Stimulated activated naive CD8-positive, alpha-beta T cell treated with anti-CD3 and anti-CD28 coated beads, Interleukin-15, amount 100 ng/mL, for 72 hours (primary cell): ENCODE measurements at regions not wholly inside any gene's neighbourhood (a gene's known extent, or its start where the extent isn't known, plus 50 kb on each side); places are given as distances from the start of the nearest gene placed in this dataset.

ENCODE experiments used
- ATAC-seq: fragments of 150-1000 bp; cut with Tn5 transposase; 2 replicates; pipeline ENCODE4 v1.10.0; 2021; ENCODE audit warnings: mild to moderate bottlenecking, moderate library complexity
- DNase-seq, 2 donors: peaks; one replicate each; pipeline ENCODE4 v3.0.0; 2021 to 2022
- H3K27ac Mint-ChIP-seq, 2 donors: one replicate each; pipeline ENCODE4 v1.8.0; 2022; ENCODE audit warnings: mild to moderate bottlenecking in 2 of 2, mixed read lengths in 2 of 2, moderate library complexity in 2 of 2
- H3K27me3 Mint-ChIP-seq: one replicate; pipeline ENCODE4 v1.8.0; 2022; ENCODE audit warnings: mixed read lengths
- H3K4me1 Mint-ChIP-seq: one replicate; pipeline ENCODE4 v1.8.0; 2022; ENCODE audit warnings: mild to moderate bottlenecking, mixed read lengths
- H3K4me3 Mint-ChIP-seq, 2 donors: one replicate each; pipeline ENCODE4 v1.8.0; 2022; ENCODE audit warnings: mild to moderate bottlenecking in 2 of 2, mixed read lengths in 2 of 2, moderate library complexity in 1 of 2
- H3K9me3 Mint-ChIP-seq, 2 donors: one replicate each; pipeline ENCODE4 v1.8.0; 2022; ENCODE audit warnings: mixed read lengths in 2 of 2

- DNase-seq (no peak), ATAC-seq (no peak)
- Mint-ChIP-seq H3K4me3 (no peak overlapping the region), H3K9me3 (no peaks in the 10 kb centered on the region), H3K27ac (no peak overlapping the region), H3K4me1 (no peaks in the 10 kb centered on the region), H3K27me3 (no peaks in the 10 kb centered on the region)
Measured at GRCh38 chrX:39675619-39676018, 422.1 kb downstream of the BCOR start.

- H3K27me3 Mint-ChIP-seq, result no peaks in the 10 kb centered on the region
- DNase-seq (no peak), ATAC-seq (no peak)
- no peaks in the 10 kb centered on the region for H3K9me3 Mint-ChIP-seq
- no peak overlapping the region for H3K27ac Mint-ChIP-seq
- no peaks in the 10 kb centered on the region for H3K4me1 Mint-ChIP-seq
- H3K4me3 Mint-ChIP-seq, result no peak overlapping the region
Measured at GRCh38 chrX:39676434-39676833, 421.3 kb downstream of the BCOR start.

- Mint-ChIP-seq H3K9me3 (no peaks in the 10 kb centered on the region), H3K4me1 (no peaks in the 10 kb centered on the region), H3K27me3 (no peaks in the 10 kb centered on the region), H3K4me3 (no peak overlapping the region), H3K27ac (no peak overlapping the region)
- no peak for DNase-seq
- no peak for ATAC-seq
Measured at GRCh38 chrX:39677585-39677977, 420.2 kb downstream of the BCOR start.

- DNase-seq (no peak), ATAC-seq (no peak)
- H3K27me3 Mint-ChIP-seq, result no peaks in the 10 kb centered on the region
- no peaks in the 10 kb centered on the region for H3K9me3 Mint-ChIP-seq
- H3K4me3 Mint-ChIP-seq, result no peak overlapping the region
- H3K27ac Mint-ChIP-seq, result no peak overlapping the region
- no peaks in the 10 kb centered on the region for H3K4me1 Mint-ChIP-seq
Measured at GRCh38 chrX:39677978-39678791, 419.6 kb downstream of the BCOR start.

- DNase-seq, result no peak
- Mint-ChIP-seq H3K27ac (no peak overlapping the region), H3K4me1 (no peaks in the 10 kb centered on the region), H3K4me3 (no peak overlapping the region), H3K9me3 (no peaks in the 10 kb centered on the region), H3K27me3 (no peaks in the 10 kb centered on the region)
- ATAC-seq, result no peak
Measured at GRCh38 chrX:39678914-39679313, 418.8 kb downstream of the BCOR start.

- H3K27me3 Mint-ChIP-seq, result no peaks in the 10 kb centered on the region
- no peak overlapping the region for H3K4me3 Mint-ChIP-seq
- no peak for ATAC-seq
- H3K9me3 Mint-ChIP-seq, result no peaks in the 10 kb centered on the region
- H3K27ac Mint-ChIP-seq, result no peak overlapping the region
- no peaks in the 10 kb centered on the region for H3K4me1 Mint-ChIP-seq
- no peak for DNase-seq
Measured at GRCh38 chrX:39679497-39680157, 418.1 kb downstream of the BCOR start.

- Mint-ChIP-seq H3K27me3 (peaks cover 14% of the 10 kb centered on the region), H3K4me3 (no peak overlapping the region), H3K4me1 (no peaks in the 10 kb centered on the region), H3K27ac (no peak overlapping the region), H3K9me3 (no peaks in the 10 kb centered on the region)
- ATAC-seq (no peak), DNase-seq (no peak)
Measured at GRCh38 chrX:39681885-39682284, 415.9 kb downstream of the BCOR start.

- ATAC-seq (no peak), DNase-seq (no peak)
- Mint-ChIP-seq H3K4me1 (no peaks in the 10 kb centered on the region), H3K27ac (no peak overlapping the region), H3K9me3 (no peaks in the 10 kb centered on the region), H3K4me3 (no peak overlapping the region), H3K27me3 (peaks cover 21% of the 10 kb centered on the region)
Measured at GRCh38 chrX:39682778-39683177, 415.0 kb downstream of the BCOR start.

GRCh38 chrX:39688219-39688575 is 409.6 kb downstream of the BCOR start:
- ATAC-seq (no peak), DNase-seq (no peak)
- H3K4me3 Mint-ChIP-seq, result peak overlapping the region; percentile 44 to 51
- peaks cover 56% of the 10 kb centered on the region for H3K27me3 Mint-ChIP-seq
- H3K27ac Mint-ChIP-seq, result no peak overlapping the region
- H3K9me3 Mint-ChIP-seq, result no peaks in the 10 kb centered on the region
- no peaks in the 10 kb centered on the region for H3K4me1 Mint-ChIP-seq

- H3K4me1 Mint-ChIP-seq, result no peaks in the 10 kb centered on the region
- no peak overlapping the region for H3K27ac Mint-ChIP-seq
- no peaks in the 10 kb centered on the region for H3K9me3 Mint-ChIP-seq
- H3K27me3 Mint-ChIP-seq, result peaks cover 56% of the 10 kb centered on the region
- peak; percentile 16 to 19 for DNase-seq
- peak; percentile 75 for ATAC-seq
- peak overlapping the region; percentile 44 to 51 for H3K4me3 Mint-ChIP-seq
Measured at GRCh38 chrX:39688576-39689375, 409.0 kb downstream of the BCOR start.

- H3K27ac Mint-ChIP-seq, result no peak overlapping the region
- peak; percentile 44 for ATAC-seq
- H3K9me3 Mint-ChIP-seq, result no peaks in the 10 kb centered on the region
- H3K4me3 Mint-ChIP-seq, result peak overlapping the region; percentile 35 to 42
- peaks cover 61% of the 10 kb centered on the region for H3K27me3 Mint-ChIP-seq
- no peak for DNase-seq
- no peaks in the 10 kb centered on the region for H3K4me1 Mint-ChIP-seq
Measured at GRCh38 chrX:39689376-39690104, 408.2 kb downstream of the BCOR start.

- Mint-ChIP-seq H3K4me3 (no peak overlapping the region), H3K4me1 (no peaks in the 10 kb centered on the region), H3K27ac (no peak overlapping the region), H3K9me3 (peaks cover 4 to 6% of the 10 kb centered on the region in 2 donors), H3K27me3 (peaks cover 58% of the 10 kb centered on the region)
- DNase-seq (no peak), ATAC-seq (no peak)
Measured at GRCh38 chrX:39690541-39691415, 407.0 kb downstream of the BCOR start.

- no peak for ATAC-seq
- H3K27ac Mint-ChIP-seq, result peak overlapping the region in 1 of 2 donors; percentile 4
- peaks cover 49% of the 10 kb centered on the region for H3K27me3 Mint-ChIP-seq
- no peaks in the 10 kb centered on the region for H3K4me1 Mint-ChIP-seq
- peaks cover 4 to 7% of the 10 kb centered on the region in 2 donors for H3K9me3 Mint-ChIP-seq
- no peak overlapping the region for H3K4me3 Mint-ChIP-seq
- DNase-seq, result no peak
Measured at GRCh38 chrX:39691724-39692123, 406.0 kb downstream of the BCOR start.

- H3K4me1 Mint-ChIP-seq, result no peaks in the 10 kb centered on the region
Measured at GRCh38 chrX:39692796-39693195, 405.0 kb downstream of the BCOR start.

More at GRCh38 chrX:39692796-39693195, 405.0 kb downstream of the BCOR start:
- peaks cover 4 to 7% of the 10 kb centered on the region in 2 donors for H3K9me3 Mint-ChIP-seq
- ATAC-seq (no peak), DNase-seq (no peak)
- no peak overlapping the region for H3K4me3 Mint-ChIP-seq
- H3K27ac Mint-ChIP-seq, result no peak overlapping the region
- peaks cover 40% of the 10 kb centered on the region for H3K27me3 Mint-ChIP-seq
